HFFc6 (cell line): ENCODE measurements at regions not wholly inside any gene's neighbourhood (a gene's known extent, or its start where the extent isn't known, plus 50 kb on each side); places are given as distances from the start of the nearest gene placed in this dataset.

Experiments
- DNase-seq: peaks from one replicate; pipeline ENCODE4 v3.0.0-alpha.2; 2018
- H3K27ac Mint-ChIP-seq: 2 replicates; pipeline ENCODE4 v1.8.0; 2020; ENCODE audit warnings: mild to moderate bottlenecking, mixed read lengths
- H3K27me3 Mint-ChIP-seq: 2 replicates; pipeline ENCODE4 v1.8.0; 2021; ENCODE audit warnings: mild to moderate bottlenecking, moderate library complexity, mixed read lengths; ENCODE audit not compliant: insufficient read depth
- H3K36me3 Mint-ChIP-seq: 2 replicates; pipeline ENCODE4 v1.8.0; 2021; ENCODE audit warnings: low read depth, mixed read lengths
- H3K4me1 Mint-ChIP-seq: 2 replicates; pipeline ENCODE4 v1.8.0; 2020; ENCODE audit warnings: low read depth, mixed read lengths
- H3K4me3 Mint-ChIP-seq: 2 replicates; pipeline ENCODE4 v1.8.0; 2020; ENCODE audit warnings: mild to moderate bottlenecking, moderate library complexity, mixed read lengths
- H3K9me3 Mint-ChIP-seq: 2 replicates; pipeline ENCODE4 v1.8.0; 2020; ENCODE audit warnings: mild to moderate bottlenecking, mixed read lengths
- CTCF ChIP-seq: fragments of 200-600 bp; sonication (generic); IDR thresholded peaks from 2 replicates; pipeline ENCODE4 v1.5.0; 2021; ENCODE audit warnings: antibody characterized with exemption, mild to moderate bottlenecking

GRCh38 chr14:96150214-96150613, 54.4 kb upstream of the BDKRB2 start:
- Mint-ChIP-seq H3K36me3 (peaks cover 9% of the 10 kb centered on the region; the same call in 1 of the 2 replicates), H3K4me3 (no peak overlapping the region), H3K4me1 (peaks cover 30% of the 10 kb centered on the region), H3K27me3 (no peaks in the 10 kb centered on the region), H3K27ac (no peak overlapping the region), H3K9me3 (no peaks in the 10 kb centered on the region; the same call in 1 of the 2 replicates)
- TF ChIP-seq CTCF: no peak
- DNase-seq: no peak

GRCh38 chr14:96151242-96151641, 53.4 kb upstream of the BDKRB2 start:
- no peak for TF ChIP-seq CTCF
- Mint-ChIP-seq H3K4me3 (no peak overlapping the region), H3K27ac (no peak overlapping the region), H3K4me1 (peaks cover 20% of the 10 kb centered on the region), H3K9me3 (no peaks in the 10 kb centered on the region; the same call in 1 of the 2 replicates), H3K27me3 (no peaks in the 10 kb centered on the region), H3K36me3 (peaks cover 9% of the 10 kb centered on the region; the same call in 1 of the 2 replicates)
- DNase-seq: no peak

- peaks cover 6% of the 10 kb centered on the region; the same call in 1 of the 2 replicates for H3K36me3 Mint-ChIP-seq
- DNase-seq: no peak
- H3K4me3 Mint-ChIP-seq: no peak overlapping the region
- H3K9me3 Mint-ChIP-seq: no peaks in the 10 kb centered on the region; the same call in 1 of the 2 replicates
- H3K27ac Mint-ChIP-seq: no peak overlapping the region
- H3K4me1 Mint-ChIP-seq: peaks cover 9% of the 10 kb centered on the region
- TF ChIP-seq CTCF: no peak
- H3K27me3 Mint-ChIP-seq: no peaks in the 10 kb centered on the region
These were observed 51.6 kb upstream of the BDKRB2 start for GRCh38 chr14:96153003-96153402.
